Breast epithelium (tissue), 3 donors: ENCODE measurements at regions not wholly inside any gene's neighbourhood (a gene's known extent, or its start where the extent isn't known, plus 50 kb on each side); places are given as distances from the start of the nearest gene placed in this dataset.

Experiments used
- CTCF ChIP-seq, 3 donors: fragments of 450-650 bp; IDR thresholded peaks; one replicate each; pipeline ENCODE4 v1.5.1; 2016 to 2017; ENCODE audit warnings: antibody characterized with exemption in 3 of 3, mild to moderate bottlenecking in 3 of 3, moderate library complexity in 3 of 3
- POLR2A ChIP-seq: fragments of 450-650 bp; IDR thresholded peaks from one replicate; pipeline ENCODE4 v1.6.1; 2016; ENCODE audit warnings: antibody characterized with exemption, mild to moderate bottlenecking, moderate library complexity
- POLR2AphosphoS5 ChIP-seq, 3 donors: sonication (generic); formaldehyde crosslinking; IDR thresholded peaks; one replicate each; pipeline ENCODE4 v1.6.1; 2017; ENCODE audit warnings: antibody characterized with exemption in 3 of 3

GRCh38 chr11:127393460-127393997, 393.0 kb upstream of the KIRREL3 start:
- TF ChIP-seq POLR2AphosphoS5 (IDR thresholded peaks at IDR 0.05), result no peak
- TF ChIP-seq CTCF (IDR thresholded peaks at IDR 0.05), result no peak
- no peak for TF ChIP-seq POLR2A
